K562 (cell line): ENCODE measurements at regions not wholly inside any gene's neighbourhood (a gene's known extent, or its start where the extent isn't known, plus 50 kb on each side); places are given as distances from the start of the nearest gene placed in this dataset.

Experiments
- ARNT ChIP-seq, 2 experiments: fragments of 450-650 bp; IDR thresholded peaks; 2 replicates each; pipeline ENCODE4 v1.6.1; 2016; ENCODE audit warnings: mild to moderate bottlenecking in 1 of 2
- CEBPB ChIP-seq: fragments of 450-650 bp; IDR thresholded peaks from 2 replicates; pipeline ENCODE4 v1.6.1; 2016; ENCODE audit warnings: missing genetic modification characterization, missing compliant biosample characterization
- HMGN3 ChIP-seq: IDR thresholded peaks from 2 replicates; pipeline ENCODE4 v1.6.1; 2011; ENCODE audit warnings: borderline replicate concordance, low read depth, mild to moderate bottlenecking, mixed read lengths, low read length; ENCODE audit not compliant: insufficient read length; ENCODE audit errors: extremely low read depth
- JUN ChIP-seq, 2 experiments: sonication (generic) in 1 of 2; formaldehyde crosslinking in 1 of 2; IDR thresholded peaks; 2 replicates each; pipeline versions ENCODE4 v1.6.1 to v1.8.0; 2012 to 2022; ENCODE audit warnings: borderline replicate concordance in 2 of 2, mild to moderate bottlenecking in 2 of 2, improper control_type of control experiment in 1 of 2, low read depth in 1 of 2, low read length in 1 of 2, missing genetic modification reagents in 1 of 2
- JUND ChIP-seq, 2 experiments: IDR thresholded peaks; 2 replicates in 1 of 2; 3 replicates in 1 of 2; pipeline ENCODE4 v1.6.1; 2011; ENCODE audit warnings: borderline replicate concordance in 2 of 2, low read depth in 2 of 2, low read length in 2 of 2, improper control_type of control experiment in 1 of 2, missing biosample characterization in 1 of 2, missing genetic modification characterization in 1 of 2, missing genetic modification reagents in 1 of 2
- KLF13 ChIP-seq: fragments of 450-650 bp; IDR thresholded peaks from 2 replicates; pipeline ENCODE4 v1.6.1; 2016; ENCODE audit warnings: missing genetic modification characterization, low read depth, mild to moderate bottlenecking, missing compliant biosample characterization, moderate library complexity, borderline replicate concordance
- MAFG ChIP-seq: fragments of 450-650 bp; conservative IDR thresholded peaks from 2 replicates; pipeline ENCODE4 v1.6.1; 2016; ENCODE audit warnings: missing genetic modification characterization, missing compliant biosample characterization
- MYC ChIP-seq, 2 experiments: fragments of 250-450 bp in 1 of 2; sonication (Bioruptor Pico) in 1 of 2; IDR thresholded peaks; 2 replicates each; pipeline versions ENCODE4 v1.5.1 to v1.6.1; 2012 to 2021; ENCODE audit warnings: low read depth in 2 of 2, borderline replicate concordance in 1 of 2, improper control_type of control experiment in 1 of 2, low read length in 1 of 2, mild to moderate bottlenecking in 1 of 2, moderate library complexity in 1 of 2
- NBN ChIP-seq: fragments of 450-650 bp; IDR thresholded peaks from 2 replicates; pipeline ENCODE4 v1.6.1; 2016; ENCODE audit warnings: low read depth, mild to moderate bottlenecking
- NFRKB ChIP-seq: fragments of 450-650 bp; IDR thresholded peaks from 2 replicates; pipeline ENCODE4 v1.6.1; 2016; ENCODE audit warnings: low read depth
- PURB ChIP-seq: sonication (generic); formaldehyde crosslinking; IDR thresholded peaks from 2 replicates; pipeline ENCODE4 v1.9.0; 2021; ENCODE audit warnings: low read depth, mild to moderate bottlenecking, missing genetic modification reagents
- TAL1 ChIP-seq: fragments of 450-650 bp; IDR thresholded peaks from 2 replicates; pipeline ENCODE4 v1.6.1; 2016; ENCODE audit warnings: mild to moderate bottlenecking
- TCF3 ChIP-seq: sonication (generic); formaldehyde crosslinking; IDR thresholded peaks from 2 replicates; pipeline ENCODE4 v1.4.0; 2020; ENCODE audit warnings: mild to moderate bottlenecking, missing genetic modification reagents
- TEAD2 ChIP-seq: fragments of 450-650 bp; IDR thresholded peaks from 2 replicates; pipeline ENCODE4 v1.6.1; 2016; ENCODE audit warnings: missing genetic modification characterization, control low read depth, missing compliant biosample characterization
- TEAD4 ChIP-seq, 2 experiments: sonication (generic) in 1 of 2; formaldehyde crosslinking in 1 of 2; IDR thresholded peaks; 2 replicates each; pipeline versions ENCODE4 v1.6.1 to v1.8.0; 2012 to 2022; ENCODE audit warnings: borderline replicate concordance in 1 of 2, inconsistent platforms in 1 of 2, low read length in 1 of 2, mild to moderate bottlenecking in 1 of 2, missing genetic modification reagents in 1 of 2
- ZNF197 ChIP-seq: fragments of 200-800 bp; sonication (Bioruptor generic); IDR thresholded peaks from 2 replicates; pipeline ENCODE4 v1.6.1; 2016; ENCODE audit warnings: low read depth, missing genetic modification characterization, missing compliant biosample characterization
- ZNF24 ChIP-seq: fragments of 450-650 bp; IDR thresholded peaks from 2 replicates; pipeline ENCODE4 v1.6.1; 2016
- ZNF644 ChIP-seq: fragments of 200-800 bp; sonication (Bioruptor generic); IDR thresholded peaks from 2 replicates; pipeline ENCODE4 v1.6.1; 2016; ENCODE audit warnings: low read depth, missing genetic modification characterization, missing compliant biosample characterization
- TF ChIP-seq, protein P1 (sequence below): sonication (generic); formaldehyde crosslinking; IDR thresholded peaks from 2 replicates; pipeline ENCODE4 v1.8.0; 2022; ENCODE audit warnings: mild to moderate bottlenecking, missing genetic modification reagents
- TF ChIP-seq, protein P2 (sequence below), 3 experiments: fragments of 200-800 bp in 1 of 3; sonication (Bioruptor generic) in 1 of 3; sonication (generic) in 1 of 3; formaldehyde crosslinking in 1 of 3; IDR thresholded peaks; 2 replicates each; pipeline versions ENCODE4 v1.6.1 to v1.8.0; 2016 to 2022; ENCODE audit warnings: mild to moderate bottlenecking in 2 of 3, missing compliant biosample characterization in 2 of 3, missing genetic modification characterization in 2 of 3, missing genetic modification reagents in 1 of 3
- TF ChIP-seq, protein P3 (sequence below): fragments of 450-650 bp; conservative IDR thresholded peaks from 2 replicates; pipeline ENCODE4 v1.6.1; 2016; ENCODE audit warnings: missing genetic modification characterization, low read depth, mild to moderate bottlenecking, control low read depth, missing compliant biosample characterization

DNA sequence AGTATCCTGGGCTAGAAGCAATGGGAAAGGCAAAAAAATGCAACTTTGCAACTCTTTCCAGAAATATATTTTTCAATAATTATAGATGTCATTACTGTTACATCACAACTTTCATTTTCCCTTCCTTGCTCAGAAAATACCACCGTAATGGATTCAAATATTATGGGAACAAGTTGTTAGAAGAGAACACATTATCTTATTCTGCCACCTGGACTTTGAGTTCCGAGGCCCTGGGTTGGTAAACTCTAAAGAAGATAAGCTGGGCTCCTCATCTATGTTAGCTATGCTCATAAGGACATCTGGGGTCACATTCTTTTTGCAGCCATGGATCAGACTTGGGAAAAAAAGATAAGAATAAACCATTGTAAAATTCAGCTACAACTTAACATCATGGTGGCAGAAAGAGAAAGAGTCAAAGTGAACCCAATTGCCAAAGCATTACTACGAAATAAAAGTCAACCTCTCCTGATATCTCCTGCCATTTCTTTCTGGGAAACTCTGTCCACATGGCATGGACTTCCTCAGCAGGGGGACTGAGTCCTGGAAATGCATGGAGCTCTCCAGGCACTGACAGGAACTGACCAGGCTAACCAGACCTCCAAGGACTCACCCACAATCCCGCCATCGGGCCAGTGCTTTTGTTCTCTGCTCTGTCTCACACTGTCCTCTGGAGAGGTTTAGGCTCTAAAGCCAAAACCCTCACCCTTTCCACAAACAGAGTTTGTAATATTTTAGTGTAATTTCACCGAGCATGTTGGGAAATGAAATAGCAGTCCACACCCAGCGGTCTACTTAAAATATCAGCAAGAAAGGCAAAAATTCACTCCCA, 499.1 kb upstream of the RUNX1 start (continued):
- TF ChIP-seq HMGN3 (peak; percentile 58), ZNF197 (CRISPR knock-in tag) (0 out of 2 replicates have a peak, but pooled peaks have one; percentile 5), JUND (IDR thresholded peaks at IDR 0.05; ENCODE audit: borderline replicate concordance, low read depth, low read length) (peak; percentile 66; the same call in 1 of the 2 replicates), JUND (tag; IDR thresholded peaks at IDR 0.05; ENCODE audit: borderline replicate concordance, low read depth, low read length) (peak; percentile 40; the same call in 1 of the 3 replicates), CEBPB (tag) (peak; percentile 65; the same call in 1 of the 2 replicates), TAL1 (peak; percentile 93), TEAD2 (0 out of 2 replicates have a peak, but pooled peaks have one; percentile 26), JUN (IDR thresholded peaks at IDR 0.05; ENCODE audit: borderline replicate concordance, low read depth, low read length) (no peak), JUN (CRISPR knock-in tag; IDR thresholded peaks at IDR 0.05; ENCODE audit: borderline replicate concordance) (no peak), NFRKB (peak; percentile 73), NBN (peak; percentile 37; the same call in 1 of the 2 replicates), MAFG (tag) (peak; percentile 53), TEAD4 (IDR thresholded peaks at IDR 0.05; ENCODE audit: low read length) (peak; percentile 87), TEAD4 (CRISPR knock-in tag; IDR thresholded peaks at IDR 0.05; ENCODE audit: borderline replicate concordance) (no peak), ZNF24 (0 out of 2 replicates have a peak, but pooled peaks have one; percentile 13), TCF3 (CRISPR knock-in tag) (peak; percentile 92), ZNF644 (peak; percentile 84; the same call in 1 of the 2 replicates), KLF13 (0 out of 2 replicates have a peak, but pooled peaks have one; percentile 31), MYC (IDR thresholded peaks at IDR 0.05; ENCODE audit: low read depth, low read length) (peak; percentile 8; the same call in 1 of the 2 replicates), MYC (CRISPR knock-in tag; IDR thresholded peaks at IDR 0.05; ENCODE audit: borderline replicate concordance, low read depth) (no peak), ARNT (IDR thresholded peaks at IDR 0.05) (peak in 1 of 2 experiments; percentile 76; a peak in 1 of 4 replicates), PURB (CRISPR knock-in tag) (no peak)
- TF ChIP-seq, protein P1, sequence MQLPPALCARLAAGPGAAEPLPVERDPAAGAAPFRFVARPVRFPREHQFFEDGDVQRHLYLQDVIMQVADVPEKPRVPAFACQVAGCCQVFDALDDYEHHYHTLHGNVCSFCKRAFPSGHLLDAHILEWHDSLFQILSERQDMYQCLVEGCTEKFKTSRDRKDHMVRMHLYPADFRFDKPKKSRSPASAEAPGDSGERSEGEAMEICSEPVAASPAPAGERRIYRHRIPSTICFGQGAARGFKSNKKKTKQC, result no peak
- TF ChIP-seq, protein P2, sequence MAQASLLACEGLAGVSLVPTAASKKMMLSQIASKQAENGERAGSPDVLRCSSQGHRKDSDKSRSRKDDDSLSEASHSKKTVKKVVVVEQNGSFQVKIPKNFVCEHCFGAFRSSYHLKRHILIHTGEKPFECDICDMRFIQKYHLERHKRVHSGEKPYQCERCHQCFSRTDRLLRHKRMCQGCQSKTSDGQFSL (CRISPR knock-in tag; IDR thresholded peaks at IDR 0.05), result no peak
- TF ChIP-seq, protein P2 (tag; IDR thresholded peaks at IDR 0.05), result peak in 1 of 2 experiments; percentile 39; a peak in 1 of 4 replicates
- TF ChIP-seq, protein P3, sequence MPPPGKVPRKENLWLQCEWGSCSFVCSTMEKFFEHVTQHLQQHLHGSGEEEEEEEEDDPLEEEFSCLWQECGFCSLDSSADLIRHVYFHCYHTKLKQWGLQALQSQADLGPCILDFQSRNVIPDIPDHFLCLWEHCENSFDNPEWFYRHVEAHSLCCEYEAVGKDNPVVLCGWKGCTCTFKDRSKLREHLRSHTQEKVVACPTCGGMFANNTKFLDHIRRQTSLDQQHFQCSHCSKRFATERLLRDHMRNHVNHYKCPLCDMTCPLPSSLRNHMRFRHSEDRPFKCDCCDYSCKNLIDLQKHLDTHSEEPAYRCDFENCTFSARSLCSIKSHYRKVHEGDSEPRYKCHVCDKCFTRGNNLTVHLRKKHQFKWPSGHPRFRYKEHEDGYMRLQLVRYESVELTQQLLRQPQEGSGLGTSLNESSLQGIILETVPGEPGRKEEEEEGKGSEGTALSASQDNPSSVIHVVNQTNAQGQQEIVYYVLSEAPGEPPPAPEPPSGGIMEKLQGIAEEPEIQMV, result peak; percentile 24; the same call in 1 of the 2 replicates
